Ammon's horn (tissue), 1 donor: ENCODE measurements at regions not wholly inside any gene's neighbourhood (a gene's known extent, or its start where the extent isn't known, plus 50 kb on each side); places are given as distances from the start of the nearest gene placed in this dataset.
"Not testable (repeated sequence)": the region's sequence is repeated elsewhere in the genome, so short reads cannot be mapped to it uniquely, and the experiment has no call there.

Source experiments
- DNase-seq: peaks from one replicate; pipeline ENCODE4 v3.0.0-alpha.2; 2016; ENCODE audit warnings: low spot score

GRCh38 chr22:22346401-22347107, 102.0 kb downstream of the VPREB1 start:
- no peak for DNase-seq

GRCh38 chr22:22348127-22348814, 103.7 kb downstream of the VPREB1 start:
- peak; percentile 89 for DNase-seq

- no peak for DNase-seq
These were observed 104.3 kb downstream of the VPREB1 start for GRCh38 chr22:22348815-22349454.

GRCh38 chr22:22349455-22349836, 104.9 kb downstream of the VPREB1 start:
- no peak for DNase-seq

- no peak for DNase-seq
These were observed 106.8 kb downstream of the VPREB1 start for GRCh38 chr22:22351366-22351765.

- no peak for DNase-seq
These were observed 107.9 kb downstream of the VPREB1 start for GRCh38 chr22:22352371-22352999.

GRCh38 chr22:22355096-22355834, 110.7 kb downstream of the VPREB1 start:
- DNase-seq: no peak

GRCh38 chr22:22357024-22357883, 112.7 kb downstream of the VPREB1 start:
- DNase-seq: peak; percentile 80

- DNase-seq: no peak
These were observed 113.6 kb downstream of the VPREB1 start for GRCh38 chr22:22358152-22358551.

GRCh38 chr22:22358686-22359085, 114.1 kb downstream of the VPREB1 start:
- DNase-seq: no peak

- no peak for DNase-seq
These were observed 114.9 kb downstream of the VPREB1 start for GRCh38 chr22:22359465-22359864.

- no peak for DNase-seq
These were observed 115.4 kb downstream of the VPREB1 start for GRCh38 chr22:22360014-22360413.

GRCh38 chr22:22362311-22362710, 117.7 kb downstream of the VPREB1 start:
- DNase-seq: no peak

GRCh38 chr22:22362936-22363335, 118.3 kb downstream of the VPREB1 start:
- DNase-seq: no peak

GRCh38 chr22:22364207-22364606, 119.6 kb downstream of the VPREB1 start:
- no peak for DNase-seq

- DNase-seq: no peak
These were observed 122.0 kb downstream of the VPREB1 start for GRCh38 chr22:22366537-22366936.

GRCh38 chr22:22368516-22368915, 123.9 kb downstream of the VPREB1 start:
- peak; percentile 55 for DNase-seq

- DNase-seq: not testable (repeated sequence)
These were observed 124.8 kb downstream of the VPREB1 start for GRCh38 chr22:22369219-22369963.

- peak; percentile 65 for DNase-seq
These were observed 125.3 kb downstream of the VPREB1 start for GRCh38 chr22:22369964-22370270.

GRCh38 chr22:22371031-22371541, 126.5 kb downstream of the VPREB1 start:
- no peak for DNase-seq
